Body of pancreas (tissue), 4 donors: ENCODE measurements at regions not wholly inside any gene's neighbourhood (a gene's known extent, or its start where the extent isn't known, plus 50 kb on each side); places are given as distances from the start of the nearest gene placed in this dataset.

Experiments used
- ATAC-seq: fragments of 150-250 bp; one replicate; pipeline ENCODE4 v1.9.1; 2016
- DNase-seq, 4 donors: peaks; one replicate each; pipeline ENCODE4 v3.0.0-alpha.2; 2019
- H3K27ac ChIP-seq, 4 donors: fragments of 200-600 bp; sonication (generic); 1 replicate in 3 of 4; 2 replicates in 1 of 4; pipeline versions ENCODE4 v1.5.1 to v1.6.1; 2016 to 2019; ENCODE audit warnings: mild to moderate bottlenecking in 1 of 4, mixed read lengths in 1 of 4, moderate library complexity in 1 of 4
- H3K27me3 ChIP-seq, 2 donors: fragments of 200-600 bp; sonication (generic); one replicate each; pipeline ENCODE4 v1.6.0; 2016; ENCODE audit warnings: mild to moderate bottlenecking in 1 of 2
- H3K36me3 ChIP-seq, 2 donors: fragments of 200-600 bp; sonication (generic); replicated peaks in 1 of 2; 2 replicates each; pipeline ENCODE4 v1.5.1; 2016; ENCODE audit warnings: low read depth in 2 of 2; ENCODE audit not compliant: insufficient read depth in 1 of 2
- H3K4me1 ChIP-seq: fragments of 200-600 bp; sonication (generic); one replicate; pipeline ENCODE4 v1.6.0; 2016
- H3K4me3 ChIP-seq, 2 donors: fragments of 200-600 bp; sonication (generic); 1 replicate in 1 of 2; 2 replicates in 1 of 2; pipeline ENCODE4 v1.5.1; 2016 to 2019
- H3K9me3 ChIP-seq, 3 donors: fragments of 200-600 bp; sonication (generic); 1 replicate in 2 of 3; 2 replicates in 1 of 3; pipeline ENCODE4 v1.5.1; 2016
- POLR2A ChIP-seq, 3 donors: fragments of 450-650 bp; IDR thresholded peaks; one replicate each; pipeline ENCODE4 v1.6.1; 2016; ENCODE audit warnings: antibody characterized with exemption in 3 of 3, mild to moderate bottlenecking in 2 of 3
- WGBS, 2 donors: methylation state at CpG; one replicate each; pipeline ENCODE4 v1.1.5; 2017; 5-methylcytosine and 5-hydroxymethylcytosine counted together
- intact Hi-C: fragments of 100-400 bp; cut with DNase I; formaldehyde crosslinking; loops from one replicate; pipeline ENCODE4 v1.15.1; 2023
- TF ChIP-seq, protein P1 (sequence below), 7 experiments: fragments of 450-650 bp in 4 of 7; fragments of 200-600 bp in 3 of 7; sonication (generic) in 3 of 7; IDR thresholded peaks; one replicate each; pipeline ENCODE4 v1.5.1; 2016 to 2019; ENCODE audit warnings: antibody characterized with exemption in 7 of 7

DNA sequence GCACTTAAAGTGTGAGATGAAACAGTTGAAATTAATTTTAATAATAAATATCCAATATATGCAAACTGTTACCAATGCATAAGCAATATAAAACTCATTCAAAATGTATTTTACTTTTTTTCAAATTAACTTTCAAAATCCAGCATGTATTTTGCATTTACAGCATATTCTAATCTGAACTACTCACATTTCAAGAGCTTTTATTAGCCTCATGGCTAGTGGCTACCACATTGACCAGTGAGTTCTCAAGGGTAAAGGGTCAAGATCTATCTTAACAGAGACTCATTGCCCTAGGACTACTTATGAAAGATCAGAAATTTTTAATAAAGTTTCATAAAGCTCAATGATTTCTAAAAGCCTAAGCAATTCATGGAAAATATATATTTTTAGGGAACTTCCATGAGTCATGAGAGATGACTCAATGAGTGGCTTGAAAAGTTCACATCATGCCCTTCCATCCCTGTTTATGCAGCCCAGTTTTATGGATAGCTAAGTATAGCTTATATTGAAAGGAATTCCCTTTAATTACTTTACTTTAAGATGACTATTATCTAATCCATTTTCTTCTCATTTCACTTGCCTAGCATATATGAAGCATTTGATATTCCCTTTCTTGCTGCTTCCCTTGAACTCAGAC lies 608.6 kb downstream of the SLCO4C1 start:
- intact Hi-C loops: no loop called here
- TF ChIP-seq, protein P1, sequence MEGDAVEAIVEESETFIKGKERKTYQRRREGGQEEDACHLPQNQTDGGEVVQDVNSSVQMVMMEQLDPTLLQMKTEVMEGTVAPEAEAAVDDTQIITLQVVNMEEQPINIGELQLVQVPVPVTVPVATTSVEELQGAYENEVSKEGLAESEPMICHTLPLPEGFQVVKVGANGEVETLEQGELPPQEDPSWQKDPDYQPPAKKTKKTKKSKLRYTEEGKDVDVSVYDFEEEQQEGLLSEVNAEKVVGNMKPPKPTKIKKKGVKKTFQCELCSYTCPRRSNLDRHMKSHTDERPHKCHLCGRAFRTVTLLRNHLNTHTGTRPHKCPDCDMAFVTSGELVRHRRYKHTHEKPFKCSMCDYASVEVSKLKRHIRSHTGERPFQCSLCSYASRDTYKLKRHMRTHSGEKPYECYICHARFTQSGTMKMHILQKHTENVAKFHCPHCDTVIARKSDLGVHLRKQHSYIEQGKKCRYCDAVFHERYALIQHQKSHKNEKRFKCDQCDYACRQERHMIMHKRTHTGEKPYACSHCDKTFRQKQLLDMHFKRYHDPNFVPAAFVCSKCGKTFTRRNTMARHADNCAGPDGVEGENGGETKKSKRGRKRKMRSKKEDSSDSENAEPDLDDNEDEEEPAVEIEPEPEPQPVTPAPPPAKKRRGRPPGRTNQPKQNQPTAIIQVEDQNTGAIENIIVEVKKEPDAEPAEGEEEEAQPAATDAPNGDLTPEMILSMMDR (IDR thresholded peaks at IDR 0.05): no peak
- TF ChIP-seq POLR2A (IDR thresholded peaks at IDR 0.05): no peak
- Histone ChIP-seq H3K4me3 (no peak overlapping the region), H3K4me1 (no peaks in the 10 kb centered on the region), H3K27ac (no peak overlapping the region), H3K27me3 (no peaks in the 10 kb centered on the region), H3K9me3 (no peaks in the 10 kb centered on the region), H3K36me3 (no peaks in the 10 kb centered on the region)
- ATAC-seq: no peak
- DNase-seq: no peak

GRCh38 chr5:101686536-101687157 lies 609.4 kb downstream of the SLCO4C1 start:
- Histone ChIP-seq H3K27ac (no peak overlapping the region), H3K4me1 (no peaks in the 10 kb centered on the region), H3K4me3 (no peak overlapping the region), H3K27me3 (no peaks in the 10 kb centered on the region), H3K9me3 (no peaks in the 10 kb centered on the region), H3K36me3 (no peaks in the 10 kb centered on the region)
- no peak for TF ChIP-seq POLR2A (IDR thresholded peaks at IDR 0.05)
- TF ChIP-seq, protein P1 (IDR thresholded peaks at IDR 0.05): no peak
- ATAC-seq (no peak), DNase-seq (no peak)
- 48 to 59% methylated on average over 3 of the region's 3 CpGs for WGBS, 2 donors
- intact Hi-C loops: no loop called here

- Histone ChIP-seq H3K27me3 (no peaks in the 10 kb centered on the region), H3K36me3 (no peaks in the 10 kb centered on the region), H3K27ac (no peak overlapping the region), H3K4me1 (peaks cover 4% of the 10 kb centered on the region), H3K4me3 (no peak overlapping the region), H3K9me3 (no peaks in the 10 kb centered on the region)
- no peak for ATAC-seq
- intact Hi-C loops: no loop called here
- WGBS, 2 donors: 33 to 57% methylated on average over 2 of the region's 2 CpGs
- DNase-seq: no peak
- TF ChIP-seq, protein P1 (IDR thresholded peaks at IDR 0.05): no peak
- TF ChIP-seq POLR2A (IDR thresholded peaks at IDR 0.05): no peak
Observed at GRCh38 chr5:101679816-101680215, 616.3 kb downstream of the SLCO4C1 start.

DNA sequence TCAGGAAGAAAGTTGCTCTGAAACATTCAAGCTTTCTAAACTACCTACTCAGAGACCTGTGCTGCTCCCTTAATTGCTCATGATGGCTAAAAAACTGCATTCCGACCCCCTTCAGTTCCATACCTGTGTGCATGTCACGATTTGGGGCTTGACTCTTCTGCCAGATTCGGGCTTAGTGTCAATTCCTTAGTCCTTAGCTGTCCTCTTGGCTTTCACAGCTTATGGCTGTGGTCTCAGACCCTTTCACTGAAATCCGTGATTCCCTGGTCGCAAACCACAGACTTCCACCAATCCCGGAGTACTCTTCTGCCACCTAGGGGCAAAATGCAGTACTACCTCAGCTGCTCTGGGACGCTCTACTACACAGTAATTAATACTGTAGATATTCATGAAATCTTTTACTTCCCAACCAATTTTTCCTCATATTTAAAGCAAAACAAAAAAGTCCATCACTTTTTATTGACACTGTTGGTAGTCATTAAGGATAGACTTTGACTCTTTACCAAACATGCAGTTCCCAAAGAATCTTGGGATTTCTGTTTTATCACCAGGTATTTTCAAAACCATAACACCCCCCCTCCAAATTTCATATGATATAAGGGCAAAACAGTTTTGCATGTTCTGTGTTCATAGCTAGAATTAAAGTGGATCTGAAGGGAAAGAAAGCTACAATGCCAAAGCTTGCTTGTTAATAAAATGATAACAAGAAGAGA lies 617.4 kb downstream of the SLCO4C1 start:
- intact Hi-C loops: no loop called here
- DNase-seq: peak; percentile 62 to 75 (median 69)
- peak; percentile 81 for ATAC-seq

More for the DNA sequence above, 617.4 kb downstream of the SLCO4C1 start:
- no peaks in the 10 kb centered on the region for H3K9me3 ChIP-seq
- no peak overlapping the region for H3K4me3 ChIP-seq
- peaks cover 4% of the 10 kb centered on the region for H3K4me1 ChIP-seq
- H3K36me3 ChIP-seq: no peaks in the 10 kb centered on the region
- no peaks in the 10 kb centered on the region for H3K27me3 ChIP-seq
- no peak for TF ChIP-seq POLR2A (IDR thresholded peaks at IDR 0.05)
- TF ChIP-seq, protein P1 (IDR thresholded peaks at IDR 0.05): peak; percentile 76 to 96 (median 84)
- 5 to 8% methylated on average over 7 of the region's 7 CpGs for WGBS, 2 donors
- H3K27ac ChIP-seq: no peak overlapping the region
